ENCODE measurements at regions not wholly inside any gene's neighbourhood (a gene's known extent, or its start where the extent isn't known, plus 50 kb on each side); places are given as distances from the start of the nearest gene placed in this dataset.

DNA sequence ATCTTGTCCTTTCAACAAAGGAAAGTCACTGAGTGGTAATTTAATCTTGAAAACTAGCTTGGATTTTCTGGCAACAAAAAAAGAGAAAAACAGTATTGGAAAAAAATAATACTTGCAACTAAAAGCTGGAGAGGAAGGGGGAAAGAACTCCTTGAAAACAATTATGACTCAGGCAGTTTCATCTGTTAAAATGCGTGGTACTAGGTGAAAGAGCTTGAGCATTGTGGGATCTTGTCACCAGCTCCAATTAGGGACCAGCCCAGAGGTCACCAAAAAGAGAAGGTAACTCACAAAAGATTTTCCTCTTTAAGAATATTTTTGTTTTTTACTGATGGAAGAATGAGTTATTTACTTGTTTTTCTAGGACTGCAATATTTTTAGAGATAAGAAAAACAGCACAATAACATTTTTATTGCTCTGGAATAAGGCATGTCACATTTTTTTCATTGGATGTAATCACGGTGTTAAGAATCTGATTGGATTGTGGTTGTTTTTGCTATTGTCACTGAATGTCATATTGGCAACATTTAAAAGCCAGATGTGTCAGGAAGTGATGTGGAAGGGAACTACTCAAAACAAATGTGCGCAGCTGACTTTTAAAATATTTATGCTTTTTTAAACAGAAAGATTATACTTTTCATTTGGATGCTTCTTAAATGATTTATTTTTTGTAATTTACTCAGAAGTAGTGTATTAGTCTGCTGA is 78.5 kb upstream of the ADAMTS5 start:
- no peaks in the 10 kb centered on the region for H3K36me3 ChIP-seq (ENCODE audit: control insufficient read depth, insufficient read depth, low read length)
- no peak overlapping the region for H3K4me3 ChIP-seq (ENCODE audit: low read depth, low read length)
- Mint-ChIP-seq H3K9me3 (ENCODE audit: unreplicated experiment) (no peaks in the 10 kb centered on the region), H3K36me3 (ENCODE audit: insufficient read depth, unreplicated experiment) (no peaks in the 10 kb centered on the region), H3K27ac (ENCODE audit: unreplicated experiment) (no peak overlapping the region), H3K4me1 (ENCODE audit: low read depth, unreplicated experiment) (no peaks in the 10 kb centered on the region), H3K27me3 (ENCODE audit: insufficient read depth, unreplicated experiment) (peaks cover 3% of the 10 kb centered on the region), H3K4me3 (ENCODE audit: unreplicated experiment) (no peak overlapping the region)
- H3K27me3 ChIP-seq (replicated peaks; ENCODE audit: control insufficient read depth, insufficient read depth, low read length) = no peaks in the 10 kb centered on the region
- intact Hi-C loops (cut with micrococcal nuclease; ENCODE audit: unreplicated experiment) = no loop called here
- ChIA-PET CTCF (no interaction called here), POLR2A (no interaction called here)
- H3K9me3 ChIP-seq = no peaks in the 10 kb centered on the region
- TF ChIP-seq, protein P1, sequence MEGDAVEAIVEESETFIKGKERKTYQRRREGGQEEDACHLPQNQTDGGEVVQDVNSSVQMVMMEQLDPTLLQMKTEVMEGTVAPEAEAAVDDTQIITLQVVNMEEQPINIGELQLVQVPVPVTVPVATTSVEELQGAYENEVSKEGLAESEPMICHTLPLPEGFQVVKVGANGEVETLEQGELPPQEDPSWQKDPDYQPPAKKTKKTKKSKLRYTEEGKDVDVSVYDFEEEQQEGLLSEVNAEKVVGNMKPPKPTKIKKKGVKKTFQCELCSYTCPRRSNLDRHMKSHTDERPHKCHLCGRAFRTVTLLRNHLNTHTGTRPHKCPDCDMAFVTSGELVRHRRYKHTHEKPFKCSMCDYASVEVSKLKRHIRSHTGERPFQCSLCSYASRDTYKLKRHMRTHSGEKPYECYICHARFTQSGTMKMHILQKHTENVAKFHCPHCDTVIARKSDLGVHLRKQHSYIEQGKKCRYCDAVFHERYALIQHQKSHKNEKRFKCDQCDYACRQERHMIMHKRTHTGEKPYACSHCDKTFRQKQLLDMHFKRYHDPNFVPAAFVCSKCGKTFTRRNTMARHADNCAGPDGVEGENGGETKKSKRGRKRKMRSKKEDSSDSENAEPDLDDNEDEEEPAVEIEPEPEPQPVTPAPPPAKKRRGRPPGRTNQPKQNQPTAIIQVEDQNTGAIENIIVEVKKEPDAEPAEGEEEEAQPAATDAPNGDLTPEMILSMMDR (IDR thresholded peaks at IDR 0.05; ENCODE audit: insufficient read depth in 1 of 2, low read depth in 1 of 2, low read length in 1 of 2, severe bottlenecking in 1 of 2, unreplicated experiment in 1 of 2) = no peak
- BruUV-seq (replicated peaks) = no TSS peak
- DNase-seq = no peak
- no peaks in the 10 kb centered on the region for H3K4me1 ChIP-seq

DNA sequence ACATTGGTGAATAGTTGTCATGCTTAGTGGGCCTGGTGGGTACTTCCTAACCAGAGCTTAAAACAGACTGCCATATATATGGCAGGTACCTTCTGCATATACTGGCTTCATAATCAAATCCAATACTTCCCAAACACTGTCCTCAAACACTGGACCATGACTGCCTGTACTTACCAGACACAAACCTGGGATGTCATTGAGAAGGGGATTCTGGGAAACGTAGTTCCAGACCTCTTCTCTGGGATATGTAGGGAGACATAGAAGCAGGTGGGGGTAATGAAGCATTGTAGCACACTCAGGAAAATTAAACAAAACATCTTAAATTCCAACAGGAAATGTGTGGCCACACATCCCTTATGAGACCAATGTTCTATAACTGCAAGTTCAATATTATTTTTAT is 76.5 kb upstream of the ADAMTS5 start:
- BruUV-seq (replicated peaks) = no TSS peak
- POLR2A ChIA-PET = no interaction called here
- Histone ChIP-seq H3K4me1 (no peaks in the 10 kb centered on the region), H3K27me3 (replicated peaks; ENCODE audit: control insufficient read depth, insufficient read depth, low read length) (no peaks in the 10 kb centered on the region), H3K9me3 (no peaks in the 10 kb centered on the region), H3K4me3 (ENCODE audit: low read depth, low read length) (no peak overlapping the region), H3K36me3 (ENCODE audit: control insufficient read depth, insufficient read depth, low read length) (no peaks in the 10 kb centered on the region)
- Mint-ChIP-seq H3K4me1 (ENCODE audit: low read depth, unreplicated experiment) (no peaks in the 10 kb centered on the region), H3K4me3 (ENCODE audit: unreplicated experiment) (no peak overlapping the region), H3K27me3 (ENCODE audit: insufficient read depth, unreplicated experiment) (peaks cover 3% of the 10 kb centered on the region), H3K36me3 (ENCODE audit: insufficient read depth, unreplicated experiment) (no peaks in the 10 kb centered on the region), H3K9me3 (ENCODE audit: unreplicated experiment) (no peaks in the 10 kb centered on the region), H3K27ac (ENCODE audit: unreplicated experiment) (no peak overlapping the region)
- CTCF ChIA-PET = no interaction called here
- no peak for DNase-seq
- TF ChIP-seq, protein P1 (IDR thresholded peaks at IDR 0.05; ENCODE audit: insufficient read depth in 1 of 2, low read depth in 1 of 2, low read length in 1 of 2, severe bottlenecking in 1 of 2, unreplicated experiment in 1 of 2) = no peak
- intact Hi-C loops (cut with micrococcal nuclease; ENCODE audit: unreplicated experiment) = loop anchor here (5.0 kb wide), 1 partner anchor 81 kb away; no protein-coding TSS in a partner anchor

DNA sequence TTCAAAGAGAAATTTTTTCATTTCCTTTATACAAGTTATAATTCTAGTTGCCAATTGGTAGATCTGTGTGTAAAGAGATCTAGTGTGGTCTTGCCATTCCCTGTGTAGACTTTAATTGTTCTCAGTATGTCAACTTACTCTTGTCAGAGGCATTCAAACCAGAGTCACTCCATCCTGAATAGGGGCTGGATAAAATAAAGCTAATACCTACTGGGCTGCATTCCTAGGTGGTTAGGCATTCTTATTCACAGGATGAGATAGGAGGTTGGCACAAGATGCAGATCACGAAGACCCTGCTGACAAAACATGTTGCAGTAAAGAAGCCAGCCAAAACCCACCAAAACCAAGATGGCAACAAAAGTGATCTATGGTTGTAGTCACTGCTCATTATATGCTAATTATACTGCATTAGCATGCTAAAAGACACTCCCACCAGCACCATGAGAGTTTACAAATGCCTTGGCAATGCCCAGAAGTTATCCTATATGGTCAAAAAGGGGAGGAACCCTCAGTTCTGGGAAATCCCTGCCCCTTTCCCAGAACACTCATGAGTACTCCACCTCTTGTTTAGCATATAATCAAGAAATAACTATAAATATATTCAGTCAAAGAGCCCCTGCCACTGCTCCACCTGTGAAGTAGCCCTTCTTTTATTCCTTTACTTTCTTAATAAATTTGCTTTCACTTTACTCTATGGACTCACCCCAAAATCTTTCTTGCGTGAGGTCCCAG is 74.0 kb upstream of the ADAMTS5 start:
- DNase-seq = no peak
- Histone ChIP-seq H3K36me3 (ENCODE audit: control insufficient read depth, insufficient read depth, low read length) (no peaks in the 10 kb centered on the region), H3K4me1 (no peaks in the 10 kb centered on the region), H3K27me3 (replicated peaks; ENCODE audit: control insufficient read depth, insufficient read depth, low read length) (no peaks in the 10 kb centered on the region), H3K9me3 (no peaks in the 10 kb centered on the region), H3K4me3 (ENCODE audit: low read depth, low read length) (no peak overlapping the region)
- Mint-ChIP-seq H3K27me3 (ENCODE audit: insufficient read depth, unreplicated experiment) (peaks cover 3% of the 10 kb centered on the region), H3K4me1 (ENCODE audit: low read depth, unreplicated experiment) (no peaks in the 10 kb centered on the region), H3K36me3 (ENCODE audit: insufficient read depth, unreplicated experiment) (no peaks in the 10 kb centered on the region), H3K4me3 (ENCODE audit: unreplicated experiment) (no peak overlapping the region), H3K27ac (ENCODE audit: unreplicated experiment) (no peak overlapping the region), H3K9me3 (ENCODE audit: unreplicated experiment) (no peaks in the 10 kb centered on the region)
- intact Hi-C loops (cut with micrococcal nuclease; ENCODE audit: unreplicated experiment) = loop anchor here (5.0 kb wide), 1 partner anchor 79 kb away; no protein-coding TSS in a partner anchor
- TF ChIP-seq, protein P1 (IDR thresholded peaks at IDR 0.05; ENCODE audit: insufficient read depth in 1 of 2, low read depth in 1 of 2, low read length in 1 of 2, severe bottlenecking in 1 of 2, unreplicated experiment in 1 of 2) = no peak
- POLR2A ChIA-PET = no interaction called here
- CTCF ChIA-PET = no interaction called here
- no TSS peak for BruUV-seq (replicated peaks)

All from Caco-2 (cell line).